ENCODE measurements at regions not wholly inside any gene's neighbourhood (a gene's known extent, or its start where the extent isn't known, plus 50 kb on each side); places are given as distances from the start of the nearest gene placed in this dataset.
"Not testable (repeated sequence)": the region's sequence is repeated elsewhere in the genome, so short reads cannot be mapped to it uniquely, and the experiment has no call there.

GRCh38 chr2:75432761-75433361 lies 127.9 kb downstream of the EVA1A start:
- no peak for DNase-seq
- intact Hi-C loops (cut with DNase I), result no loop called here

GRCh38 chr2:75431763-75432162 lies 129.0 kb downstream of the EVA1A start:
- intact Hi-C loops (cut with DNase I), result no loop called here
- DNase-seq, result no peak

GRCh38 chr2:75431276-75431675 lies 129.5 kb downstream of the EVA1A start:
- no peak for DNase-seq
- intact Hi-C loops (cut with DNase I), result no loop called here

DNA sequence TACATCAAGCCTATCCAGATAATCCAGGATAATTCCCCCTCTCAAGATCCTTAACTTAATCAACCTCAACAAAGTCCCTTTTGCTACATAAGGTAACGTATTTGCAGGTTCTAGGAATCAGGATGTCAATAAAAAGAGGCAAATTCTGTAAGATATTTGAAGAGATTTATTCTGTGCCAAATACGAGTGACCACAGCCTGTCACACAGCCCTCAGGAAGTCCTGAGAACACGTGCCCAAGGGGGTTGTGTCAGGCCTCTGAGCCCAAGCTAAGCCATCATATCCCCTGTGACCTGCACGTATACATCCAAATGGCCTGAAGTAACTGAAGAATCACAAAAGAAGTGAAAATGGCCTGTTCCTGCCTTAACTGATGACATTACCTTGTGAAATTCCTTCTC lies 130.3 kb downstream of the EVA1A start:
- intact Hi-C loops (cut with DNase I); DNase-seq: not testable (repeated sequence)

- intact Hi-C loops (cut with DNase I), result no loop called here
- DNase-seq, result peak in 39 of 42 donors; percentile 3 to 66 (median 24)
Observed at GRCh38 chr2:75428646-75429443, 131.9 kb downstream of the EVA1A start.

GRCh38 chr2:75428060-75428459 lies 132.7 kb downstream of the EVA1A start:
- intact Hi-C loops (cut with DNase I), result no loop called here
- no peak for DNase-seq

- no peak for DNase-seq
Observed at GRCh38 chr2:75424936-75425619, 135.7 kb downstream of the EVA1A start.

GRCh38 chr2:75421986-75422385 lies 138.8 kb downstream of the EVA1A start:
- intact Hi-C loops (cut with DNase I), result no loop called here
- no peak for DNase-seq

More at GRCh38 chr2:75424936-75425619, 135.7 kb downstream of the EVA1A start:
- intact Hi-C loops (cut with DNase I), result no loop called here

DNA sequence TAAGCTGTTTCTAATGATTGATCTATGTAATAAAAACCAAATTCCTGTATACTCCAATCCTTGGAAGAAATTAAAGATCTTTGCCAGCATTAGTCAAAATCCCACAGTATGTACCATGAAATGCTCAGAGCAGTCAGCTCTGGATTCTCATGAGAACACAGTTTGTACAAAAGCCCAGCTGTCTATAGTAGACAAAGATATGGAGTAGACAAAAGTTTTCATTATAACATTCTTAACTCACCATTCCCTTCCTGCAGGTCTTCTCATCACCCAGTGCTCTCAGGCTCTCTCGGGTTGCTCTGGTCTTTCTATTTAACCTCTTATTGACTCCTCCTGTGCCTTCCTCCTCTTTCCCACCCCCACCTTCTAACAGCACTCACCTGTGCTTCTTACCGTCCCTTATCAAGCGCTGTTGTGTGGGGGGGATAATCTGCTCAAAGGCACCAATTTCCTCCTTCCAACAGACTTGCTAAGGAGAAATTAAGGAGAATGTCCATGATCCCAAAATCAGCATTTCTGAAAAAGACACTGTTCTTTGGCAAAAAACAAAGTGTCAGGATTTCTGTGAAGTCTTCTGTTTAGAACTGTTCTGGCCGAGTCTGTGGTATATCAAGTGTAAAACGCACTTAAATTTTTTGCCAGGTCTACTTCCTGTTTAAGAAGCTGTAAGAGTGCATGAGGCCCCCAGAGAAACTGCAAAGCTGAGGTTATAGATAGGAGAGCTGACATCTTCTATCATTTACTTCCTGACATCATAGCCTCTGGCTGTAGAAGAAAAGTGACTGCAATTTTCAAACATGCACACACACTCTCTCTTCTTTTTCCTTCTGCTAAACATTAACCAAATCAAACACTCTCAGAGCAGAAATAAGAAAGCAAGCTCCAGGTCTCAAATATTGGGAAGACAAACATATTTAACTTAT lies 144.1 kb downstream of the EVA1A start:
- intact Hi-C loops (cut with DNase I), result no loop called here

DNA sequence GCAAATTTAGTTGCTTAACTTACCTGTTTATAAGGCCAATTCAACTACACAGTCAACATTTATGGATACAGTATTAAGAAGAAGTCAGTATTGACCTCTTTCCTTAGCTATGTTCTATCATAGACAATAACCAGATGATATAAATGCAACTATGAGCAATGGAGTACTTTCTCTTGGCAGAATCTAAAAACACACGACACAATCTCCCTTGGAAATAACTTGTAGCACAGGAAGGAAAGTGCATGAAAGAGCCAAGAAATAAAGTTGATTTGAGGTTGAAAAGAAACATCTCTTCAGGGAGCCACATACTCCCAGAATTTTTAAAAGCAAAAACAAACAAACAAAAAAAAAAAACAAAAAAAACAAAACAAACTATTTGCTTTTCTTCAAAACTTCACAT lies 145.0 kb downstream of the EVA1A start:
- intact Hi-C loops (cut with DNase I), result no loop called here
- DNase-seq, result no peak

More for the DNA sequence above, 144.1 kb downstream of the EVA1A start:
- no peak for DNase-seq

GRCh38 chr2:75415111-75415626 lies 145.6 kb downstream of the EVA1A start:
- DNase-seq, result no peak
- intact Hi-C loops (cut with DNase I), result no loop called here

- intact Hi-C loops (cut with DNase I), result no loop called here
- no peak for DNase-seq
Observed at GRCh38 chr2:75411574-75411973, 149.2 kb downstream of the EVA1A start.

- DNase-seq, result no peak
- intact Hi-C loops (cut with DNase I), result no loop called here
Observed at GRCh38 chr2:75410702-75411101, 150.0 kb downstream of the EVA1A start.

GRCh38 chr2:75408771-75409170 lies 152.0 kb downstream of the EVA1A start:
- intact Hi-C loops (cut with DNase I), result loop anchor here (5.0 kb wide), 1 partner anchor 491 kb away; no protein-coding TSS in a partner anchor
- DNase-seq, result no peak

DNA sequence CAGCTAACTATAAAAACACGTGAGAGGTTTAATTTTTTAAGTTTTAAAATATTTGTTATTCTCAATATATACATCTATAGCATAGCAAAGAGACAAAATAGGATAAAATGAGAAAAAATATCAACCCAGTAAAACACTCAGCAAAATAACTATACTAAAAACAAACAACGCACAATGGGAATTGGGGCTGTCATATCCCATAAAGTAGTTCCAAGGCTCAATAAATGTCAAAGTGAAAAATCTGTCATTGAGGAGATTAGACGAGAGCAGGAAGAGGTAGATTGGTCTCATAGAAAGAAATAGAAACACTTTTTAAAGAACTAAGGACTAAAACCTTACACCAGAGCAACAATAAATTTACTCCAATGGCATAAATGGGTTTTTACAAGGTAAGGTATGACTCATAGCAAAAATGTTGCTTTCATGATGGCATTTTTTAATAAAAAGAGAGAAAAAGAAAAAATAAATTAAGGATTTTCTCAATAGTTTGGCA lies 153.7 kb downstream of the EVA1A start:
- intact Hi-C loops (cut with DNase I), result loop anchor here (5.0 kb wide), 1 partner anchor 490 kb away; no protein-coding TSS in a partner anchor

GRCh38 chr2:75406131-75406581 lies 154.6 kb downstream of the EVA1A start:
- no peak for DNase-seq
- intact Hi-C loops (cut with DNase I), result loop anchor here (5.0 kb wide), 1 partner anchor 489 kb away; no protein-coding TSS in a partner anchor

More for the DNA sequence above, 153.7 kb downstream of the EVA1A start:
- DNase-seq, result no peak

GRCh38 chr2:75405000-75405399 lies 155.7 kb downstream of the EVA1A start:
- intact Hi-C loops (cut with DNase I), result loop anchor here (5.0 kb wide), 2 partner anchors 208 to 488 kb away; partner anchors contain the start of gene TACR1
- DNase-seq, result no peak

DNA sequence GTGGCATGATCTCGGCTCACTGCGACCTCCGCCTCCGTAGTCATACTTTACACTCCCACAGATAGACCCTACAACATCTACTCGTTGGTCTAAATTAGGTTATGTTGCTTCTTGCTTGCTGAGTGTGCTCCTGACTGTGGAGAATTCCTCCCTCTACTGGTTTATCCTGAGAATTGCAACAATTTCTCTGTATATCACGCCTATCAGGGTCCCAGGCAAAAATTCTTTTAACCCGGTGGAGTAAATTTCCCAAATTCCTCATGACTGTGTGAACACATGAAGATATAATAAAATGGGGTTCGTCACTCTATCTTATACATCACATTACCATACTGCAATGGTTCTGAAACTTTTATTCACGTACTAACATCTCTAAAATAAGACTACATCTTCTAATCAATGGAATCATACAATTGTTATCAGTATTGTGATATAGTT lies 156.7 kb downstream of the EVA1A start:
- DNase-seq, result peak in 8 of 42 donors; percentile 2 to 39 (median 18)
- intact Hi-C loops (cut with DNase I), result loop anchor here (5.0 kb wide), 1 partner anchor 207 kb away; the partner anchor contains the start of gene TACR1

Measured in head of caudate nucleus (tissue), 42 donors.